Endothelial cell of umbilical vein (primary cell): ENCODE measurements at regions not wholly inside any gene's neighbourhood (a gene's known extent, or its start where the extent isn't known, plus 50 kb on each side); places are given as distances from the start of the nearest gene placed in this dataset.

Source experiments
- BruUV-seq: library from RNA; stranded (reverse); fragments of 400-500 nt; replicated peaks from 2 replicates; lab custom pipeline; 2021; lab: Mats Ljungman, UMichigan
- CTCF ChIA-PET: fragments of 300-600, 350-600 bp; sonication (Branson Sonifier 250); formaldehyde crosslinking; loops from one replicate; lab custom pipeline; 2021; ENCODE audit warnings: antibody characterized with exemption, inconsistent platforms; lab: Charles Lee
- POLR2A ChIA-PET: fragments of 300-600, 350-600 bp; sonication (Branson Sonifier 250); formaldehyde crosslinking; loops from one replicate; lab custom pipeline; 2021; ENCODE audit warnings: antibody characterized with exemption, inconsistent platforms; lab: Charles Lee
- DNase-seq: peaks from one replicate; pipeline ENCODE4 v3.0.0-alpha.2; 2011; ENCODE audit warnings: low read depth, low spot score
- FAIRE-seq: peaks from 2 replicates; lab custom pipeline; 2011; peaks lifted over from hg19 to GRCh38; lab: Jason Lieb, UNC
- H2AFZ ChIP-seq: 2 replicates; pipeline ENCODE4 v1.6.0; 2012; ENCODE audit warnings: low read depth, low read length, control low read depth, inconsistent platforms
- H3K27ac ChIP-seq: 2 replicates; pipeline ENCODE4 v1.5.1; 2011; ENCODE audit warnings: low read depth, mild to moderate bottlenecking, control low read depth, low read length, moderate library complexity; ENCODE audit not compliant: insufficient read depth
- H3K27me3 ChIP-seq, 2 experiments: 2 replicates each; pipeline versions ENCODE4 v1.6.0 to v1.6.1; 2011; ENCODE audit warnings: low read length in 2 of 2, mixed read lengths in 1 of 2; ENCODE audit not compliant: control insufficient read depth in 2 of 2, insufficient read depth in 2 of 2
- H3K36me3 ChIP-seq, 2 experiments: 2 replicates in 1 of 2; 3 replicates in 1 of 2; pipeline ENCODE4 v1.5.1; 2011; ENCODE audit warnings: low read length in 2 of 2, mild to moderate bottlenecking in 1 of 2, moderate library complexity in 1 of 2; ENCODE audit not compliant: control insufficient read depth in 2 of 2, insufficient read depth in 2 of 2; ENCODE audit errors: extremely low read depth in 1 of 2
- H3K4me1 ChIP-seq: 3 replicates; pipeline ENCODE4 v1.5.1; 2011; ENCODE audit warnings: mild to moderate bottlenecking, low read length; ENCODE audit not compliant: control insufficient read depth, insufficient read depth; ENCODE audit errors: extremely low read depth
- H3K4me2 ChIP-seq: 2 replicates; pipeline ENCODE4 v1.6.1; 2011; ENCODE audit warnings: low read length, control low read depth, mixed read lengths; ENCODE audit not compliant: insufficient read depth
- H3K4me3 ChIP-seq, 3 experiments: fragments of 200-600 bp in 1 of 3; sonication (generic), shearing (Covaris generic) in 1 of 3; replicated peaks in 1 of 3; 2 replicates each; pipeline ENCODE4 v1.5.1; 2011 to 2016; ENCODE audit warnings: control low read depth in 3 of 3, low read length in 3 of 3, mild to moderate bottlenecking in 2 of 3, inconsistent platforms in 1 of 3, low read depth in 1 of 3, moderate library complexity in 1 of 3; ENCODE audit not compliant: insufficient read depth in 1 of 3
- H3K79me2 ChIP-seq: 2 replicates; pipeline ENCODE4 v1.6.0; 2012; ENCODE audit warnings: low read length, inconsistent platforms; ENCODE audit not compliant: control insufficient read depth, insufficient read depth
- H3K9ac ChIP-seq: replicated peaks from 2 replicates; pipeline ENCODE3; 2011; ENCODE audit warnings: low read length, control low read depth; ENCODE audit not compliant: insufficient read depth; ENCODE audit errors: extremely low read depth
- H3K9me1 ChIP-seq: replicated peaks from 3 replicates; pipeline ENCODE4 v1.6.0; 2011; ENCODE audit warnings: mild to moderate bottlenecking, low read length; ENCODE audit not compliant: control insufficient read depth, insufficient read depth; ENCODE audit errors: extremely low read depth
- H3K9me3 ChIP-seq: replicated peaks from 2 replicates; pipeline ENCODE4 v1.5.1; 2012; ENCODE audit warnings: low read length, inconsistent platforms; ENCODE audit not compliant: control insufficient read depth, insufficient read depth
- H4K20me1 ChIP-seq: replicated peaks from 2 replicates; pipeline ENCODE3; 2011; ENCODE audit warnings: mild to moderate bottlenecking, low read length; ENCODE audit not compliant: control insufficient read depth, insufficient read depth; ENCODE audit errors: extremely low read depth
- CTCF ChIP-seq, 2 donors: IDR thresholded peaks; 1 replicate in 1 of 2; 2 replicates in 1 of 2; pipeline ENCODE4 v1.5.1; 2011; ENCODE audit warnings: low read length in 2 of 2, mild to moderate bottlenecking in 2 of 2, moderate library complexity in 2 of 2, control low read depth in 1 of 2, inconsistent platforms in 1 of 2, low read depth in 1 of 2; ENCODE audit not compliant: insufficient read depth in 1 of 2; ENCODE audit errors: extremely low read depth in 1 of 2
- EZH2 ChIP-seq: IDR thresholded peaks from 2 replicates; pipeline ENCODE4 v1.6.1; 2012; ENCODE audit warnings: borderline replicate concordance, low read depth, mild to moderate bottlenecking, moderate library complexity, low read length, inconsistent platforms; ENCODE audit not compliant: severe bottlenecking
- FOS ChIP-seq: IDR thresholded peaks from 2 replicates; pipeline ENCODE4 v1.6.1; 2011; ENCODE audit warnings: mild to moderate bottlenecking, low read length, moderate library complexity, borderline replicate concordance; ENCODE audit not compliant: insufficient read depth
- GATA2 ChIP-seq: IDR thresholded peaks from 2 replicates; pipeline ENCODE4 v1.7.0; 2011; ENCODE audit warnings: low read depth, mild to moderate bottlenecking, moderate library complexity, mixed read lengths, low read length; ENCODE audit not compliant: insufficient read length, insufficient read depth
- JUN ChIP-seq: IDR thresholded peaks from 2 replicates; pipeline ENCODE4 v1.6.1; 2011; ENCODE audit warnings: borderline replicate concordance, low read depth; ENCODE audit not compliant: insufficient read length, insufficient read depth
- MYC ChIP-seq: IDR thresholded peaks from one replicate; pipeline ENCODE4 v1.6.1; 2011; ENCODE audit warnings: mild to moderate bottlenecking, low read depth, low read length
- POLR2A ChIP-seq: IDR thresholded peaks from 2 replicates; pipeline ENCODE4 v1.6.1; 2012; ENCODE audit warnings: low read depth, mild to moderate bottlenecking, control low read depth, low read length
- POLR2AphosphoS5 ChIP-seq: IDR thresholded peaks from 2 replicates; pipeline ENCODE4 v1.6.1; 2012; ENCODE audit warnings: low read depth, mild to moderate bottlenecking, control low read depth, low read length, moderate library complexity; ENCODE audit not compliant: insufficient read depth
- dilution Hi-C: fragments of 300-500 bp; cut with MboI; formaldehyde crosslinking; loops from one replicate; pipeline ENCODE4 v1.15.0; 2019; ENCODE audit warnings: low sequenced_read_pairs; ENCODE audit not compliant: extremely low pct_ligation_motif_present
- intact Hi-C: fragments of 100-400 bp; cut with micrococcal nuclease; formaldehyde crosslinking; loops from one replicate; pipeline ENCODE4 v1.10.0; 2022

DNA sequence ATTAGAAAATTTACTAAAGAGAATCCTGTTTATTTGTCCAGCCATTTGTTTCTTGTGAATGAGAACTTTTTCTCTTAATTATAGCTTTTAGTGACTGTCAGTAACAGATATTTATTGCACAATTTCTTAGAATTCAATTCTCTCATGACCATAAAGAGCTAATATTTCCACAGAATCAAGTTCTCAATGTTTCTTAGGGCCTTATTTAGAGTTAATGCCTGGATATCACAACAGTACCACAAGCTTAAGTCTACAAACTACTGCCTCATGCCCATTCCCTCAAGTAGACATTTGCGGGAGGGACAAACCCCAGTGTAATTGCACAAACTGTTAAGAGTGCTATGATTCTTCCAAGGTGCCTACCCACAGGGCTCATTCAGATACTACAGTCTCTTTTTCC is 199.7 kb upstream of the POU2AF2 start:
- DNase-seq (no peak), FAIRE-seq (no peak)
- Histone ChIP-seq H3K9me3 (no peaks in the 10 kb centered on the region), H3K9ac (no peak overlapping the region), H3K79me2 (no peaks in the 10 kb centered on the region), H3K27ac (no peak overlapping the region), H3K4me2 (no peak overlapping the region), H3K4me3 (no peak overlapping the region), H3K9me1 (no peaks in the 10 kb centered on the region), H3K36me3 (no peaks in the 10 kb centered on the region), H2AFZ (no peak overlapping the region), H3K27me3 (no peaks in the 10 kb centered on the region), H4K20me1 (no peaks in the 10 kb centered on the region), H3K4me1 (no peaks in the 10 kb centered on the region)
- no TSS peak for BruUV-seq
- POLR2A ChIA-PET = no interaction called here
- CTCF ChIA-PET = interaction anchor here (1.4 kb wide), 1 partner anchor 9 kb away, joined by 3 read pairs; no protein-coding TSS in a partner anchor
- dilution Hi-C loops = no loop called here
- intact Hi-C loops = no loop called here
- TF ChIP-seq CTCF (IDR thresholded peaks at IDR 0.05; ENCODE audit: extremely low read depth in 1 of 2, insufficient read depth in 1 of 2, low read depth in 1 of 2, low read length in 2 of 2) (no peak), FOS (no peak), GATA2 (no peak), POLR2AphosphoS5 (no peak), EZH2 (no peak), MYC (no peak), JUN (no peak), POLR2A (no peak)
